ENCODE measurements at regions not wholly inside any gene's neighbourhood (a gene's known extent, or its start where the extent isn't known, plus 50 kb on each side); places are given as distances from the start of the nearest gene placed in this dataset.

DNA sequence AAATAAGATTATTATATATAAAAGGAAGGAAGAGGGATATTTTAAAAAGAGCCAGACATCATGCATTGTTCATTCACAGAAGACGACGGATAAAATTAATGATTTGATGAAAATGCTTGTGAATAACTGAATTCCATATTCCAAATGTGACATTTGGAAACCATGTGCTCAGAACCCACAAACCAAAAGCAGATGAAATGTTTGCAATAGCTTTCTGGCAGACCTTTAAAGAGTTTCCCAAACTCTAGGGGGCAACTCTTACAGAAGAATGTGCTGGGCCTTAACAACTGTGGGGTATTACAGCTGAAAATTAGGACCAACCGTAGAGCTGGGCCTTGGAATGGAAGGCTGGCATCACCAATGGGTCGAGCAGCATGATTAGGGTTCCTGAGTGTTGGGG is 471.0 kb downstream of the EFNA5 start:
- no peak overlapping the region for H3K27ac ChIP-seq (ENCODE audit: low read depth, low read length)
- CTCF ChIA-PET (ENCODE audit: partially characterized antibody), result no interaction called here
- POLR2A ChIA-PET (ENCODE audit: partially characterized antibody), result no interaction called here

DNA sequence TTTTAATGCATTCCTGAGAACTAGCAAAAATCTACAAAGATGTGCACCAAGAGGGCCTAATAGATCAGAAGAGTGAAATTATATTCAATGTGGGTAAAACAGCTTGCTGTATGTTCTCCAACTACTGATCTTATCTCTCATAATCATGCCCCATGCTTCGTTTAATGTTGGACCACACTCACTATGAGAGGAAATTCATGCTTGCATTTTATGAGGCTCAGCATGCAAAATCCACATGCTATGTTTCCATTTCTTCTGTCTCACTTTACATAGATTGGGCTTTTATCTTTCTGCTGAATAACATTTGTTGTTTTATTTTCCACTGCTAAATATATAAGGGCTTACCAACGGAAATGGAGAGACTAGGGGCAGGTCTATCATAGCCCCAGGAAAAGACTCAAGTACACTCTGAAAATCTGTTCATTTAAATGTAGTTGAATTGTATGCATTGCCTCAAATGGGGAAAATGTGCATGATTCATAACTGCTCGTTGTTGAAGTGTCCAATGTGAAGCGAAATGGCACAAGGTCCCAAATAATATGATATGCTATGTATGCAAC is 474.2 kb downstream of the EFNA5 start:
- Mint-ChIP-seq H3K4me3 (no peak overlapping the region), H3K27me3 (no peaks in the 10 kb centered on the region), H3K9me3 (peaks cover 0 to 7% (median 3%) of the 10 kb centered on the region in 8 donors), H3K36me3 (no peaks in the 10 kb centered on the region), H3K27ac (no peak overlapping the region), H3K4me1 (no peaks in the 10 kb centered on the region)
- no peak for DNase-seq
- no peaks in the 10 kb centered on the region for H3K9me3 ChIP-seq (ENCODE audit: control insufficient read depth in 1 of 2, low read length in 2 of 2)
- H3K4me1 ChIP-seq (ENCODE audit: insufficient read depth, low read length), result no peaks in the 10 kb centered on the region
- no peaks in the 10 kb centered on the region for H3K27me3 ChIP-seq (ENCODE audit: insufficient read depth, low read length)
- POLR2A ChIA-PET (ENCODE audit: partially characterized antibody), result no interaction called here
- CTCF ChIA-PET (ENCODE audit: partially characterized antibody), result no interaction called here
- H3K27ac ChIP-seq (ENCODE audit: low read depth, low read length), result no peak overlapping the region
- no peaks in the 10 kb centered on the region for H3K36me3 ChIP-seq (ENCODE audit: insufficient read depth, low read length)
- no peak overlapping the region for H3K4me3 ChIP-seq (ENCODE audit: low read length in 2 of 2)
- intact Hi-C loops (cut with micrococcal nuclease), result no loop called here

More for the DNA sequence above, 471.0 kb downstream of the EFNA5 start:
- H3K4me1 Mint-ChIP-seq, result no peaks in the 10 kb centered on the region
- Histone ChIP-seq H3K36me3 (ENCODE audit: insufficient read depth, low read length) (no peaks in the 10 kb centered on the region), H3K4me1 (ENCODE audit: insufficient read depth, low read length) (no peaks in the 10 kb centered on the region), H3K4me3 (ENCODE audit: low read length in 2 of 2) (no peak overlapping the region), H3K27me3 (ENCODE audit: insufficient read depth, low read length) (no peaks in the 10 kb centered on the region), H3K9me3 (ENCODE audit: control insufficient read depth in 1 of 2, low read length in 2 of 2) (no peaks in the 10 kb centered on the region)
- H3K4me3 Mint-ChIP-seq, result no peak overlapping the region
- peaks cover 0 to 4% (median 0%) of the 10 kb centered on the region in 8 donors for H3K9me3 Mint-ChIP-seq
- intact Hi-C loops (cut with micrococcal nuclease), result no loop called here
- no peak for DNase-seq
- no peaks in the 10 kb centered on the region for H3K27me3 Mint-ChIP-seq
- H3K36me3 Mint-ChIP-seq, result no peaks in the 10 kb centered on the region
- no peak overlapping the region for H3K27ac Mint-ChIP-seq

DNA sequence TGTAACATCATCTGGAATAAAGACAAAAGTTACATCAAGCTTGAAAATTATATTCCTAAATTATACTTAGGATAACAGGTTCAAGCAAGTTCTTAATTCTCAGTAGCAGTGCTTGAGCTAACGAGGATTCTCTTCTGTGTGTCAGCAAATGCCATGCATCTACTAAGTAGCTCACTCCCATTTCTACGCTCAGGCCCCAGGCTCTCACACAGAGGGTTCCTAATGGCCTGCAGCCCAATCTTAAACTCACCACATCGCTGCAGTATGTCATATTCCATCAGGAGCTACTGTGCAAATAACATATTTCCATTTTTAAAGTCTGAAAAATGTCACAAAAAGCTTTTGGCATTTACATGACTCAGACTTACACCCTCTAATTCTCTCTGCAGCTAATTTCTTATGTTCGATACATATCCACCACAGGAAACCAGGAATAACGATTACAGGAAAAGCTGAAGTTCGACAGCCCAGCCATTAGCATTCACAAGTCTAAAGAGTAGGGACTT is 474.8 kb downstream of the EFNA5 start:
- no peaks in the 10 kb centered on the region for H3K36me3 ChIP-seq (ENCODE audit: insufficient read depth, low read length)
- no peaks in the 10 kb centered on the region for H3K4me1 ChIP-seq (ENCODE audit: insufficient read depth, low read length)
- DNase-seq, result no peak
- no peak overlapping the region for H3K4me3 ChIP-seq (ENCODE audit: low read length in 2 of 2)
- ChIA-PET POLR2A (ENCODE audit: partially characterized antibody) (no interaction called here), CTCF (ENCODE audit: partially characterized antibody) (no interaction called here)
- Mint-ChIP-seq H3K27ac (no peak overlapping the region), H3K27me3 (no peaks in the 10 kb centered on the region), H3K4me1 (no peaks in the 10 kb centered on the region), H3K9me3 (peaks cover 0 to 8% (median 3%) of the 10 kb centered on the region in 8 donors), H3K4me3 (no peak overlapping the region), H3K36me3 (no peaks in the 10 kb centered on the region)
- no peaks in the 10 kb centered on the region for H3K27me3 ChIP-seq (ENCODE audit: insufficient read depth, low read length)
- no peak overlapping the region for H3K27ac ChIP-seq (ENCODE audit: low read depth, low read length)
- no peaks in the 10 kb centered on the region for H3K9me3 ChIP-seq (ENCODE audit: control insufficient read depth in 1 of 2, low read length in 2 of 2)
- intact Hi-C loops (cut with micrococcal nuclease), result no loop called here

DNA sequence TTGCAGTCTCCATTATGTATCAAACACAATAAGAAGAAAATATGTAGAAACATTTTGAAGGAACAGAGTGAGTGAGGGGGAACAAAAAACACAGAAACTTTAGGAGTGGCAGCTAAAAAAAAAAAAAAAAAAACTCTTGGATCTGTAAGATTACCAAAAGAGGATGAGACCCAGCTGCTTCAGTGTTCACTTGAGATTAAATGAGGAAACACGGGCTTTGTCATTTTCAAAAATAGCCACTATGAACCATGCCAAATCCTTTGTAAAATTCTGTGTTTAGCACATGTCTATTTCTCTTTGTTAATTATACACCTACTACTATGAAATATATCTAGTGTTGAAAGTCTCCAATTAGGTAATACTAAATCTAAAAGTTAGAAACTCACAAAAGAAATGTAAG is 485.9 kb downstream of the EFNA5 start:
- Mint-ChIP-seq H3K9me3 (peaks cover 0 to 10% (median 4%) of the 10 kb centered on the region in 8 donors), H3K4me1 (no peaks in the 10 kb centered on the region), H3K36me3 (no peaks in the 10 kb centered on the region), H3K27ac (no peak overlapping the region), H3K4me3 (no peak overlapping the region), H3K27me3 (no peaks in the 10 kb centered on the region)
- H3K27ac ChIP-seq (ENCODE audit: low read depth, low read length), result no peak overlapping the region
- no peaks in the 10 kb centered on the region for H3K27me3 ChIP-seq (ENCODE audit: insufficient read depth, low read length)
- no peaks in the 10 kb centered on the region for H3K4me1 ChIP-seq (ENCODE audit: insufficient read depth, low read length)
- ChIA-PET CTCF (ENCODE audit: partially characterized antibody) (no interaction called here), POLR2A (ENCODE audit: partially characterized antibody) (no interaction called here)
- no peaks in the 10 kb centered on the region for H3K36me3 ChIP-seq (ENCODE audit: insufficient read depth, low read length)
- DNase-seq, result no peak
- H3K4me3 ChIP-seq (ENCODE audit: low read length in 2 of 2), result no peak overlapping the region
- no peaks in the 10 kb centered on the region for H3K9me3 ChIP-seq (ENCODE audit: control insufficient read depth in 1 of 2, low read length in 2 of 2)
- intact Hi-C loops (cut with micrococcal nuclease), result no loop called here

DNA sequence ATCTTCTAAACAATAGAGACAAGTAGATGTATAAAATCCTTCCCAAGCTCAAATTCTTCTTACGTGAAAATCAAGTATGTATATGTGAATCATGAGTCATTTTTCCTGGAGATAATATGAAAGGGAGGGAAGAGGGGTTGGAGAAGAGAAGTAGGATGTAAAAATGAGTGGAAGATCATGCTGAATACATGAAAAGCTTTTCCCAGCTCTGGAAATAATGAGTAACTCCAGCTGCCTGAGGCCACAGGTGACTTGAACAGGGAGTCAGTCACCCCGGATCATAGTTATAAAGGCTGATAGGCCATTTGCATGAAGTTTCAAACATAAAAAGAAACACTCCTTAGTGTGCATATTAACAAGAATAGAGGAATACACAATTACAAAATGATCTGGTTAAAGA is 486.7 kb downstream of the EFNA5 start:
- intact Hi-C loops (cut with micrococcal nuclease), result no loop called here
- no peaks in the 10 kb centered on the region for H3K36me3 ChIP-seq (ENCODE audit: insufficient read depth, low read length)
- no peak overlapping the region for H3K4me3 ChIP-seq (ENCODE audit: low read length in 2 of 2)
- Mint-ChIP-seq H3K36me3 (no peaks in the 10 kb centered on the region), H3K4me1 (no peaks in the 10 kb centered on the region), H3K4me3 (no peak overlapping the region), H3K27ac (no peak overlapping the region), H3K9me3 (peaks cover 0 to 10% (median 3%) of the 10 kb centered on the region in 8 donors), H3K27me3 (no peaks in the 10 kb centered on the region)
- CTCF ChIA-PET (ENCODE audit: partially characterized antibody), result no interaction called here
- DNase-seq, result no peak
- no peak overlapping the region for H3K27ac ChIP-seq (ENCODE audit: low read depth, low read length)
- POLR2A ChIA-PET (ENCODE audit: partially characterized antibody), result no interaction called here
- H3K27me3 ChIP-seq (ENCODE audit: insufficient read depth, low read length), result no peaks in the 10 kb centered on the region
- H3K9me3 ChIP-seq (ENCODE audit: control insufficient read depth in 1 of 2, low read length in 2 of 2), result no peaks in the 10 kb centered on the region
- H3K4me1 ChIP-seq (ENCODE audit: insufficient read depth, low read length), result no peaks in the 10 kb centered on the region

DNA sequence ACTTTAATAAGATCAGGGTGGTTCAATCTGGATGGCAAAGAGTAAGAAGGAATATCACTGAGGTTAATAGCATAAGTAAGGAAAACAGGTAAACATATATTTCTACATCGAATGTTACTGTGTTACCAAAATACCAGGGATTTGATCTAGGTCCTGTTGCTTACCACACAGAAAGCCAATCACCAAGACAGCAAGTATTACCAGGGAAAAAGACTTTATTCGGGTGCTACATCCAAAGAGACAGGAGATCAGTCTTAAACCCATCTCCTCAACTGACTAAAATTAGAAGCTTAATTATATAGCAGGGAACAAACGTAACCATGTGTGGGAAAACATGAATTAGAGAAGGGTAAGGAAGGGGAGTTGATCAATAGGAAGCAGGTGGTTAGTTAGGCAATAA is 500.1 kb downstream of the EFNA5 start:
- Histone ChIP-seq H3K4me3 (ENCODE audit: low read length in 2 of 2) (no peak overlapping the region), H3K27me3 (ENCODE audit: insufficient read depth, low read length) (no peaks in the 10 kb centered on the region), H3K9me3 (ENCODE audit: control insufficient read depth in 1 of 2, low read length in 2 of 2) (no peaks in the 10 kb centered on the region), H3K27ac (ENCODE audit: low read depth, low read length) (no peak overlapping the region), H3K36me3 (ENCODE audit: insufficient read depth, low read length) (no peaks in the 10 kb centered on the region), H3K4me1 (ENCODE audit: insufficient read depth, low read length) (no peaks in the 10 kb centered on the region)
- Mint-ChIP-seq H3K27ac (no peak overlapping the region), H3K4me1 (no peaks in the 10 kb centered on the region), H3K9me3 (peaks cover 0 to 13% (median 9%) of the 10 kb centered on the region in 8 donors), H3K36me3 (no peaks in the 10 kb centered on the region), H3K4me3 (no peak overlapping the region), H3K27me3 (no peaks in the 10 kb centered on the region)
- DNase-seq, result no peak
- CTCF ChIA-PET (ENCODE audit: partially characterized antibody), result interaction anchor here (1.5 kb wide), 1 partner anchor 8 kb away, joined by 3 read pairs; no protein-coding TSS in a partner anchor
- intact Hi-C loops (cut with micrococcal nuclease), result no loop called here
- POLR2A ChIA-PET (ENCODE audit: partially characterized antibody), result no interaction called here

DNA sequence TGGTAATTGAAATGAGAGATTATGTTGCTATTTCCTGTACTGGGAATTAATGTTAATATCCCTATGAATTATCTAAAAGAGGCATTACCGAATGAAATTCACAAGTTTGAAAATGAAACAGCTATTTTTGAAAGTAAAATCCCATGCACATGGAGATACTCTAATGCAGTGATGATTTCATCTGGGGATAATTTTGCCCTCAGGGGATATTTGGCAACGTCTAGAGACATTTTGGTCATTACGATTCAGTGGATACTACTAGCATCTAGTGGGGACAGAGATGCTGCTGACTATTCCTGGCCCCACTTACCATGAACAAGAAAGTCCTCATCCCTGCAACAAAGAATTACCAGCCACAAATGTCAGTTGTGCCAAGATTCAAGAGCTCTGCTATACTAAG is 500.9 kb downstream of the EFNA5 start:
- ChIA-PET POLR2A (ENCODE audit: partially characterized antibody) (no interaction called here), CTCF (ENCODE audit: partially characterized antibody) (interaction anchor here (1.5 kb wide), 1 partner anchor 8 kb away, joined by 3 read pairs; no protein-coding TSS in a partner anchor)
- H3K36me3 ChIP-seq (ENCODE audit: insufficient read depth, low read length), result no peaks in the 10 kb centered on the region
- intact Hi-C loops (cut with micrococcal nuclease), result no loop called here
- Mint-ChIP-seq H3K27me3 (no peaks in the 10 kb centered on the region), H3K4me1 (no peaks in the 10 kb centered on the region), H3K4me3 (no peak overlapping the region), H3K27ac (no peak overlapping the region), H3K36me3 (no peaks in the 10 kb centered on the region), H3K9me3 (peaks cover 0 to 13% (median 9%) of the 10 kb centered on the region in 8 donors)
- H3K9me3 ChIP-seq (ENCODE audit: control insufficient read depth in 1 of 2, low read length in 2 of 2), result no peaks in the 10 kb centered on the region
- H3K4me3 ChIP-seq (ENCODE audit: low read length in 2 of 2), result no peak overlapping the region
- no peaks in the 10 kb centered on the region for H3K27me3 ChIP-seq (ENCODE audit: insufficient read depth, low read length)
- no peaks in the 10 kb centered on the region for H3K4me1 ChIP-seq (ENCODE audit: insufficient read depth, low read length)
- no peak overlapping the region for H3K27ac ChIP-seq (ENCODE audit: low read depth, low read length)
- no peak for DNase-seq
